NCI-H82 treated with DMSO at 0.1 percent for 48 hours (cell line): ENCODE measurements at regions not wholly inside any gene's neighbourhood (a gene's known extent, or its start where the extent isn't known, plus 50 kb on each side); places are given as distances from the start of the nearest gene placed in this dataset.

Experiments
- DNase-seq: peaks from one replicate; lab custom pipeline; 2025; ENCODE audit not compliant: unreplicated experiment; lab: John Stamatoyannopoulos, UW

DNA sequence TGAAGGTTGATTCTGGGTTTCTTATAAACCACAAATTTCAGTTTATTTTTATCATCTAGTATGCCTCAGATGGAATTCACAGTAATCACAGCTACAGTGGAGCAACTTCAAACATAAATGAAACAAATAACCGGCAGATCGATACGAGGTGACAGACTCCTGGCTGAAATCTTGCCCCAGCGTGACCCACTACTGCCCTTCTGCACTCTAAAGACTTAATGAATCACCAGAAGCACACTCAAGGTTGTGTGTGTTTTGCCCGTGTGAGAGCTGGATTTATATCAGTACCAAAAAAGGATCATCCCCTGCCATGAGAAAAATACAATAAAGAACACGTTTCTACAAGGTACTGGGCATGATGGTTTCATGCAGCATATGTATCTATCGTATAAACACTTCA lies 161.7 kb downstream of the KLF12 start:
- no peak for DNase-seq

DNA sequence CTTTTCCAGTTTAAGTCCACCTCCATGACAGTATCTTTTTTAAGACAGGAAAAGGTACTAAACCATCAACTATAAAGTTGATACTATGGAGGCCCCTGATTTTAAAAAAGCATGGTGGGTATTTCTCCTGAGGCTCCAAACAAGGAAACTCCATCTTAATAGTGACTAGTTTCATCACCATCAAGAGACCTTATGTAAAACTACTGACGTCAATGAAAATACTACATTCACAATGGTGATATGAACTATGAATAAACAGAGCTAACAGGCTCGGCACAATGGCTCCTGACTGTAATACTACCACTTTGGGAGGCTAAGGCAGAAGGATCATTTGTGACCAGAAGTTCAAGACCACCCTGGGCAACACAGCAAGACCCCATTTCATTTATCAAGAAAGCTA lies 162.7 kb downstream of the KLF12 start:
- DNase-seq = no peak

DNA sequence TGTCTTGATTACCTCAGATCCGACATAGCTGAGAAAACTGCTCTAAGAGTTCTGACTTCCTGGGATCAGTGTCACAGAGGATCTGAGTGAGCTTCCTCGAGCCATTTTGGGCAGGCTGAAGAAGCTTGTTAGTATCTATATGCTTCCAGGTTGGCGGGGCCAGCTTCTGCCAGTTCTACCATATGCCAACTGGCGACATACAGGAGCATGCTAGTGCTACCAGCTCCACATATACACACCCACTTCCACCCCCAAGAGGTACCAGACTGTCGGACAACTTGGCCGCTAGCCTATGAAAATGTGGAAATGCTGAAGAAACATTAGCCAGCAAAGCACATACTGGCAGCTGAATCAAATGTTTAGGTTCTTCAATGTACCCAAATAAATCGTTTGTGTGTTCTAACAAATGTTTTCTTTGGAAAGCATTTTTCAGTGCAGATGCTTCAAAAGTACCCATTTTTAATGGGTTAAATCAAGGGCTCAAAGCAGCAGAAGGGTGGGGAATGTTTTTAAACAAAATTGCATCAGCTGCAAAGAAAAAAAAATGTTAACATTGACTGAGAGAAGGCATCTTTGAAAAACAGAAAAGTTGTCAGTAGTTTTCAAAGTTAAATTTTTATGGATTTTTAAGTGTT lies 163.7 kb downstream of the KLF12 start:
- no peak for DNase-seq

DNA sequence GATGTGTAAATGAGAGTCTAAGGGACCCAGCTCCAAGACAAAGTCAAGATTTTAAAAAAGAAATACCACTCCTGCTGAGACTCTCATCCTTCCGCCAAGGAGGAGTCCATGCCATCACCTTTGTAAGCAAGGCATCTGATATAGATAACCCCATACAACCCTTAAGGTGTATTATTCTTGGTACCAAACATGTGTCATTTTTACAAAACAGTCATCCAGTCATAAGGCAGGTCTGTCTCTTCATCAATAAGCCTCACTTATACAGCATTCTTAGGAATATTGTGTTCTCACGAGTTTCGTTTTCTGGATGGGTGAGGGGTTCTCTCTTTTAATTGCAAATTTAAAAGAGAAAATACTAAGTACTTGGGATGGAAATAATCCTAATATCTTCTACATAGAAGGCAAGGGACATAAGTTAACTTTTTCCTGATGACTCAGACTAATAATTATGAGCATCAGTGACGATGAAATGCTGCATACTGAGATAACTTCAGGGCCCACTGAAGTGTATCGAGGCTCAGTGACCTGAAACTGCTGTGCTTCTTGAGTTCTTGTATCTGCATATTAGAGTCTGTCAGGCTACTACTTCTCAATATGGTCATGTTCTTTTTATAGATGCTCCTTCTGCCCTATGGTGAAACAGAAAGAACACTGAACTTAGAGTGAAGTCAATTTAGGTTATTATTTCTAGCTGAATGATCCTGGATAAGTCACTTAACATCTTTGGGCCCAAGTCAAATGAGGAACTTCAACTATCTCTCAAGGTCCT lies 166.6 kb downstream of the KLF12 start:
- DNase-seq = no peak

DNA sequence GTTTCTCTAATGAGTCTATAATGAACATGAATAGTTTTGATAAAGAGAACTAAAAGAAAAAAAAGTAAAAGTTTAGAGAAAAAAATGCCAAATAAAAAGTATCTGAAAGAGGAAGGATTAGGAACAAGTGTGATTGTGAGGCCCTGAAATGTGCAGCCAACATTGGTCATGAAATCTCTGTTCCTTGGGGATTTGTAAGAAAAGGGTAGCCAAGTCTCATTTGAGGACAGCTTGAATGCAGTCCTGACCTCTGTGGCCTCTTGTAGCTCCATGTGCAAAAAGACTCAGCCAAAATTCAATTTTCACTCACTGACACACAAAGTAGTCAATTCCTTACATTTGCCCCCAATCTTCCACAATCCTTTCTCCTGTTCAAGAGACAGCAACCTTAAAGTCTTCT lies 167.9 kb downstream of the KLF12 start:
- DNase-seq = no peak

DNA sequence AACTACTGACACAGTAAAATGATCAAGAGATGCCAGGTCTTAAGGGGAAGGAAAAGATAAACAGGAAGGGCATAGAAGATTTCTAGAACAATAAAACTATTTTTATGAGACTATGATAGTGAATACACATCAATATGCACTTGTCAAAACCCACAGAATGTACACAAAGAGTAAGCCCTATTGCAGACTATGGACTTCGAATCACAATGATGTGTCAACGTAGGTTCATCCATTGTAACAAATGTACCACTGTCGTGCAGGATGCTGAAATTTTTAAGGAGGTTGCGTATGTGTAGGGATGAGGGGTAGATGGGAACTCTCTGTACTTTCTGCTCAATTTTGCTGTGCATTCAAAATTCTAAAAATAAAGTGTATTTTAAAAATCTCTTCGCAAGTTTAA lies 171.9 kb downstream of the KLF12 start:
- no peak for DNase-seq

DNA sequence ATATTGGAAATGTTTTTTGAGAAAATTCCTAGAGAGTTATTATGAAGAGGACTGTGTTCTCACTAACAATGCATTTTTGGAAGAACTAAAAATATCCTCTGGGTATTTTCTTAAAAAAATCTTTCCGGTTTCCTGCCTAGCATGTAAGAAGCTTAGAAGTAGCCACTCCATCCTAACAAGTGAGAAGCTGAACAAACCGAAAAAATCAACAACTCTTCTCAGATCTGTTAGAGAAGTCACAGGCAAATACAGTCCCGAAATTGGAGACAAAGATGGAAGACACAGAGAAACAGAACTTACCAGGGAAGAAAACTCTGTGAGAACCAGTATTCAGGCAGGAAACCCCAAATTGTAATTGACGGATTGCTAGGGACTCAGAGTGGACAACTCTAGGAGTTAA lies 173.0 kb downstream of the KLF12 start:
- DNase-seq = no peak

DNA sequence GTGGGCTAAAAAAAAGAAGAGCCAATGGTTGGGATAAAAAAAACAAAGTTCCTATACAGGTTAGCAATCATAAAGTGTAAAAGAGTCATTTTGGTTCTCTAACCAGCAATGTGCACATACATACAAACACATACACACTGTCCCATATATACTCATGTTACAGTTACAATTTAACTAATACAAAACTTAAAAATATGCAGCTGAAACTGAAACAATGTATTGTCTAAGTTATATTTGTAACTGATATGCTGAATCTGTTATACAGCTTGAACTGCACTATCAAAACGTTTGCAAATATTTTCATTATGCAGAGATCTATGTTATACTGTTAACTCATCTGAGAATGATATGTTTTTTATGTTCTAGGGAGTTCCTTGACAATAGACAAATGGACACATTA lies 173.7 kb downstream of the KLF12 start:
- no peak for DNase-seq

DNA sequence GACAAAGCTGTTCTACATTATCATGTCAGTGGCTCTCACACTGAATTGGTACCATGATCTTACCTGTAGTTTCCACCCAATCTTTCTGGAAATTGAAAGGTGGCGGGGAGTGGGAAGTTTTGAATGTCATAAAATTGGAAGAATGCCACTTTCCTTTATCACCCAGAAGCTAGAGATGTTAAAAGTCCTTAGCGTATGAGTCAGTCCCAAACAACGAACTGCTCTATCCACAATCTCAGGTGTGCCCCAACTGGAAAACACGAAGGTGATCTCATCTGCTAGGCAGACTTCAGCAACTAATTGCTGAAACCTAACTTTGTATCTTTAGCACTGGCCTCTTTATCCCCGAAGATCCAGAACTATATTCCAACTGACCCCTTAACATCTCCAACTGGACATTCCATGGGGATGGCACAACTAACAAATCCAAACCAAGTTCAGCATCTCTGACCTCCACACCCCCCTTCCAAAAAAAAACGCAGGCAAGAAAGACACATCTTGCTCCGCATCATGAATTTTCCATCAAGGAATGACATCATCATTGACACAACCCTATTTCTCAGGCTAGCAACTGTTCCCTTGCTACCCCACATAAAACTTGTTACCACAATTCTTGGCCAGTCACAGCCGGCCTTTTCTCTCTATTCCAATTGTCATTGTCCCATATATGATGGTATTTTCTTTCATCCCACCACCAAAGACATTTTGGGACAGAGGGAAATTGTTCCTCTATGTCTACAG lies 175.4 kb downstream of the KLF12 start:
- DNase-seq = no peak

DNA sequence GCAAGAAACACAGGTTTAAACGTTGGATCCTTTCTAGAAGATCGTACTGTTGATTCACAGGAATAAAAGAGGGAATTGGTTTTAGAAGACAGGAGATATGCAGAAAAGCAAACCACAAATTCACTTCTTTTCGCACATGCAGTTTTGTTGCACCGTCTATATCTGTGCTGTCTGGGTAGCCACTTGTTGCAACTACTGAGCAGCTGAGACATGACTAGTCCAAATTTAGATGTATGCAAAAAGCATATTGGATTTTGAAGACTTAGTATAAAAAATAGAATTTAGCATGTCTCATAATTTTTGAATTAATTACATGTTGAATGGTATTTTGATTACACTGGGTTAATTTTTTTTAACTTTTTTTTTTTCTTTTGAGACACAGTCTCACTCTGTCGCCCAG lies 176.3 kb downstream of the KLF12 start:
- DNase-seq = no peak

DNA sequence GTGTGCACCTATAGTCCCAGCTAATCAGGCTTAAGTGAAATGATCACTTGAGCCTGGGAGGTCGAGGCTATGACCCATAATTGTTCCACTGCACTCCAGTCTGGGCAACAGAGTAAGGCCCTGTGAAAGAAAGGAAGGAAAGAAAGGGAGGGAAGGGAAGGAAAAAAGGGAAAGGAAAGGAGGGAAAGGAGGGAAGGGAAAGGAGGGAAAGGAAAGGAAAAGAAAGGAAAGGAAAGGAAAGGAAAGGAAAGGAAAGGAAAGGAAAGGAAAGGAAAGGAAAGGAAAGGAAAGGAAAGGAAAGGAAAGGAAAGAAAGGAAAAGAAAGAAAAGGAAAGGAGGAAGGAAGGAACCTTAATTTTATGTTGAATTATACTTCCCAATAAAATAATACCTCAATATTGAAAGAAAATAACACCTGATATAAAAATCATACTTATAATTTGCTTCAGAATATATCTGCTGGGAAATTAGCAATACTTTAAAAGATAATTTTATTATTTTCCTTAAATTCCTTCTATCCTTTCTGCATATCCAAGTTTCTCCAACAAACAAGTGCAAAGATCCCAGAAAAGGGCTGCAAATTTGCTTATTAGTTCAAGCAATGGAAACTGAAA lies 177.3 kb downstream of the KLF12 start:
- DNase-seq = no peak

DNA sequence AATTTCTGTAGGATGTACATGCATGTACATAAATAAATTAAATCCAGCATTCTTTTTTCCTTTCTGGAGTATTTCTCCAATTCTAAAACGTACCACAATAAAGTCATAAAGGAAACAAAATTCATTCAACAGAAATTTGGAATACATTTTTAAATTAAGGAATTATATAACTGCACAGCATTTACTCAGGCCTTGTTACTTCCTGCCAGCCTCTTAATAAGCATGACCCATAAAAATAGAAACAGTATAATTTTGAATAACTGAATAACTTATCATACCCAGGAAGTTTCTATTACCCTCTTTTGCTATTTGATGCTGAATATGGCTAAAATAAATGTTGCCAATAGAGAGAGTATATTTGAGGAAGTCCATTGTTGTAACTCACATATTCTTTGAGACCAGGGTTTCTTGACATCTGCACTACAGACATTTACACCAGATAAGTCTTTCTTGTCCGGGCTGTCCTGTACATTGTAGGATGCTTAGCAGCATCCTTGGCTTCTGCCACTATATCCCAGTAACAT lies 178.2 kb downstream of the KLF12 start:
- DNase-seq = no peak

DNA sequence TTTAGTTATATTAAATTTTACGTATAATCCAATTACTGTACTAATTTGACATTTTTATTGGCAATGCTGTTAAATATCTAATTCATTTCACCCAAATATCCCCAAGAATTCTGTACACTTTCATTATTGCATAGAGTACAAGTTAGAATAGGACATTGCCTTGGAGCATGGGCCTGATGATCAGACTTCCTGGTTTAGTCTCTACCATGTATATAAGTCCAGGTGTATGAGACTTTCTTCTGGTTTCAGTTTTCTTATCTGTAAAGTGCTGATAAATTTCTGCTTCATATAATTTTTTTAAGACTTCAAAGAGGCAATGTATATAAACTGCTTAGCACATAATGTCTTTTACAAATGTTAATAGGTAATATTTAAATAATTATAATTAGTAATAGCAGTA lies 179.4 kb downstream of the KLF12 start:
- DNase-seq = no peak

DNA sequence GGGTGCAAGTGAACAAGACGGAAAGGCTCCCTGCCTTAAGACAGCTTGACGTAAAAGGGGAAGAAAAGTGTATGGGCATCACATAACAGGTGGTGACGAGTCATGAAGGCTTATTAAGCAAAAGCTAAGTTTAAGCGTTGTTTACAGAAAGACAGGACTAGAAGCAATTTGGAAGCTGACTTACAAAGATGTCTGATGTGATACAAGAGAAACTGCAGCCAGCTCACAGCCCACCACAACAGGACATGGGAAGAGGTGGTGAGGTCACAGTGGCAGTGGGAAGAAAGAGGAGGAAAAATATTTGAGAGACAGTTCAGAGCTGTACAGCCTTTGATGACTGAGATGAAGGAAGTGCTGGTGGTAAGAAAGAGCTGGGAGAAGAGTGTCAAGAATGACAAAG lies 181.6 kb downstream of the KLF12 start:
- no peak for DNase-seq

DNA sequence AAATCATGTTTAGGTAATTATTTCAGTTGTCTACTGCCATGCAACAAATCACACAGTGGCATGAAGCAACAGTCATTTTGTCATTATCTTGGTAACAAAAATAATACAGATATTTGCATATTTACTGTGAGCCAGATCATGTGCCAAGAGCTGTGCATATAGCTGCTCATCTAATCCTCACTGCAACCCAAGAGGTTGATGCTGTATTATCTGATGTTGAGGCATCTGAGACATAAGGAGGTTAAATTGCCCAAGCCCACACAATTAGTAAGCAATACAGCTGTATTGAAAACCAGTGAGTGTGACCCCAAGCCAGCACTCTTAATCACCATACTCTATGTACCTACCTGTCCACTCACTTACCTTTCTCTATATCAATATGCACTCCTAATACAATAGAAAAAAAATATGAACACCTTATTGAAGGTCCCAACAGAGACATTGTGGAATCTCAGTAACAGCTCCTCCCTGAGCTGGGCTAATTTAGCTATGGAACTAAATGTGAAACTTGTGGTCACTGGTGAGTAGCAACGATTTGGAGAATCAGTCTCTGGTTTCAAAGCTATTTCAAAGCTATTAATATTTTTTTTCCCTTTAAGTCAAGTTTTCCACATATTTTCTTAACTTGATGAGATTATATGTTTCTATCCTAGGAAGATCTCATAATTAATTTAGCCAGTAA lies 185.2 kb downstream of the KLF12 start:
- no peak for DNase-seq

DNA sequence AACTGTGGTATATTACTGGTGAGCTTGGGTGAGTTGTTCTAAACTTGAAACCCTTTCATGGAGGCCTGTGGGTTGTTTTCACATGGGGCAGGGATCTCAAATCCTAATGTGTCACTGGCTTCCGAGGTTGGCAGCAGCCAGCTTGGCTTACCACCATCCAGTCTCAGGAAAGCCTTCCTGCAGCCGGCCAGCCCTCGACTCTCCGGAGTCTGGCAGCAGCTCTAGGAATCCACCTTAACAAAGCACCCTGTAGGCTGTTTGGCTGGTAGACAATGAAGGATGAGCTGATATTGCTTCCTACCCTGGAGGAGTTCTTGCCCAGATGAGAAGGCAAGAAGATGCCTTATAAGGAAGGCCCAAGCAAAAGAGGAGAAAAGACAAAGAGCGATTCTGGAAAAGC lies 188.3 kb downstream of the KLF12 start:
- DNase-seq = no peak

DNA sequence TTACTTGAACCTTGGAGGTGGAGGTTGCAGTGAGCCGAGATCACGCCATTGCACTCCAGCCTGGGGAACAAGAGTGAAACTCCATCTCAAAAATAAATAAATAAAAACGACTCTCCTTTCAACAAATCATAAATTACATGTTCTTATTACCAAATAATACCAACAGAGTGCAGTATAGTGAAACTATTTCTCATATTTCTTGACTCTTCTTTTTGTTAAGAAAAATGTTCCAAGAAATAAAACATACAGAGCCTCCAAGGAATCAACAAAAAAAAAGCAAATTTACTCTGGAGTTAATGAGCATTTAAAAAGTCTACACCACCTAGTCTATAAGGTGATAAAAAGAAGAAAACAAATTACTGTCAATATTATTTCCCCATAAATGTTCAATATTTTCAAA lies 188.8 kb downstream of the KLF12 start:
- DNase-seq = no peak

DNA sequence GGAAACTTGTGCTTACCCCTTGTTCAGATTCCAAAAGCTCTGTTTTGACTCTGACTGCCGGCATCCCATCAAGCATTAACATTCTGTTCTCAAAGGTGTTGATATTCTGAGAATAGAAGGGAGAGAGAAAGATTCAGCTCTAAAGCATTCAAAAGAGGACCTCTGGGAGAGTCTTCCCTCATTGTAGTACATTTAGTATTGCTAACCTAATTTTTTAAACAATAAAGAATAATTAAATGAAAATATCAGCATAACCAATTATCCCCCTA lies 190.3 kb downstream of the KLF12 start:
- DNase-seq = no peak

DNA sequence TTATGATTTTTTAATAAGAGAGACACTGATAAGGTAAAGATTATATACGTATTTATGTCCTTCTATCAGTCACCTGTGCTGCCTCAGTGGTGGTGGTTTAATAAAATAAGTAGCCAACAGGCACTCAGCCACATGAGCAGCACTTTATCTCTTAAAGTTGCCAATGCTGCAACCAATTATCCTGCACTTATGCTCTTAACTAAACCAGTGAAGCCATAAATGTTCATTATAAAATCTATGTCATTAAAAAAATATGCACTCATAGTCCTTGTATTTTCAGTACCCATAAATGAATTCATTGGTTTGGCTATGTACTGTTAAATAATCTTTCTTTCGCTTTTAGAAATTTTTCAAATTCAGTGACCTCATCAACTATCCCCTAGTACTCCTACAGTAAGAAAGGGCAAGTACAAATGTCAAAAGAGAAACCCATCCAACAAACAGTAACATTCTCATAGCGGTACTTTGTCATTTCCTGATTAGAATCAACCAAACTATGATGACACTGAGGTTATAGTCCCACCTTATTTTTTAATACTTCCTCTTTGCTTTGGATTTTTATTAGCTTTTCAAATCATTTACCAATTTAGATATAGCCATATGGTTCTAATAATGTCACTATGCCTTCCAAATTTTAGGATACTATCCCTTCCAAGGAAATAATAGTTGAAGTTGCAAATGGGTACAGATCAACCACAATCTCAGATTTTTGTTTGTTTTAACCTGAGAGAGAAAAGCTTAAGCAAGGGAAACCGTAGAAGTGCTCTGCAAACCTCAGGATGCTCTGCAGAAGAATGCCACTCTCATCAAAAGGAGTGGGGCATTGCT lies 190.9 kb downstream of the KLF12 start:
- DNase-seq = no peak

DNA sequence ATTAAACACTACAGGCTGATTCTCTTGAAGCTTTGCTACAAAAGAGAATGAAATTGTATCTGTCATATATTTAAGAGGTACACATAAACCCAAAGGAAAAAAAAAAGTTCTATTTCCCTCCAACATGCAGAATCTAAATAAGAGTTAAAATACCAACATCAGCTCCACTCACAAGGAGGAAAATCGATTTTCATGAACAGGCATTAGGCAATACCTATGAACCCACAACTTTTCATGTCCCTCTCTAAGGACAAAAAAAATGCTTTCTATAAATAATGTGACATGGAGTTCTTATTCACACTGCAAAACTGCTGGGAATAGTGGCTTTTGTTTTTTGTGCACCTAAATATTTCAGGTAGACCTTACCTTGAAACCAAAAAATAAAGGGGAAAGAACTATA lies 192.5 kb downstream of the KLF12 start:
- no peak for DNase-seq
